IMR-90 (cell line): ENCODE measurements at regions not wholly inside any gene's neighbourhood (a gene's known extent, or its start where the extent isn't known, plus 50 kb on each side); places are given as distances from the start of the nearest gene placed in this dataset.
A peak's percentile ranks its signal among the peaks of the same experiment; 100 is the strongest.

Source experiments
- ATAC-seq: fragments of 200-7000 bp; cut with Tn5 transposase; 2 replicates; pipeline ENCODE4 v1.9.1; 2020; ENCODE audit warnings: low read depth, mild to moderate bottlenecking, moderate library complexity
- BruUV-seq: library from RNA; stranded (reverse); fragments of 400-500 nt; replicated peaks from 2 replicates; lab custom pipeline; 2021; lab: Mats Ljungman, UMichigan
- CTCF ChIA-PET: fragments of 300-600 bp; formaldehyde crosslinking; extraction: SDS; loops from one replicate; lab custom pipeline; 2021; ENCODE audit warnings: antibody characterized with exemption; lab: Yijun Ruan, JAX
- POLR2A ChIA-PET: fragments of 300-600 bp; sonication (Branson Sonifier 250); formaldehyde crosslinking; loops from one replicate; lab custom pipeline; 2022; ENCODE audit warnings: antibody characterized with exemption; ENCODE audit not compliant: unreplicated experiment; lab: Charles Lee
- DNase-seq: peaks from one replicate; pipeline ENCODE4 v3.0.0; 2013
- H2AFZ ChIP-seq: replicated peaks from 2 replicates; pipeline ENCODE3; 2013; ENCODE audit warnings: low read length, mild to moderate bottlenecking; ENCODE audit not compliant: poor library complexity
- H2AK5ac ChIP-seq: 2 replicates; pipeline ENCODE4 v1.6.1; 2013; ENCODE audit warnings: low read depth, low read length, inconsistent platforms
- H2AK9ac ChIP-seq: replicated peaks from 2 replicates; pipeline ENCODE3; 2013; ENCODE audit warnings: mild to moderate bottlenecking, low read depth, low read length, moderate library complexity; ENCODE audit not compliant: poor library complexity
- H2BK120ac ChIP-seq: 2 replicates; pipeline ENCODE4 v1.6.1; 2013; ENCODE audit warnings: low read depth, low read length, inconsistent platforms
- H2BK15ac ChIP-seq: 3 replicates; pipeline ENCODE4 v1.6.1; 2013; ENCODE audit warnings: low read depth, low read length, inconsistent platforms
- H2BK20ac ChIP-seq: 2 replicates; pipeline ENCODE4 v1.6.1; 2013; ENCODE audit warnings: low read depth, mild to moderate bottlenecking, inconsistent platforms, low read length, moderate library complexity
- H2BK5ac ChIP-seq: 2 replicates; pipeline ENCODE4 v1.6.1; 2013; ENCODE audit warnings: mild to moderate bottlenecking, low read depth, low read length, inconsistent platforms; ENCODE audit not compliant: poor library complexity, severe bottlenecking
- H3K14ac ChIP-seq: replicated peaks from 2 replicates; pipeline ENCODE4 v1.6.1; 2013; ENCODE audit warnings: low read depth, low read length, inconsistent platforms
- H3K18ac ChIP-seq: 2 replicates; pipeline ENCODE4 v1.6.1; 2013; ENCODE audit warnings: low read depth, low read length, control low read depth
- H3K23ac ChIP-seq: 2 replicates; pipeline ENCODE4 v1.6.1; 2013; ENCODE audit warnings: low read depth, low read length, inconsistent platforms
- H3K27ac ChIP-seq: 2 replicates; pipeline ENCODE4 v1.5.1; 2013; ENCODE audit warnings: mild to moderate bottlenecking, control low read depth, low read length; ENCODE audit not compliant: insufficient read depth
- H3K27me3 ChIP-seq: 2 replicates; pipeline ENCODE4 v1.6.1; 2013; ENCODE audit warnings: low read length; ENCODE audit not compliant: control insufficient read depth, insufficient read depth
- H3K36me3 ChIP-seq: 2 replicates; pipeline ENCODE4 v1.6.1; 2013; ENCODE audit warnings: low read length, mixed read lengths; ENCODE audit not compliant: control insufficient read depth, insufficient read depth
- H3K4ac ChIP-seq: 2 replicates; pipeline ENCODE4 v1.6.1; 2013; ENCODE audit warnings: low read depth, low read length, inconsistent platforms
- H3K4me1 ChIP-seq: 2 replicates; pipeline ENCODE4 v1.6.1; 2013; ENCODE audit warnings: low read length, mixed read lengths; ENCODE audit not compliant: control insufficient read depth, insufficient read depth
- H3K4me2 ChIP-seq: 2 replicates; pipeline ENCODE4 v1.6.1; 2013; ENCODE audit warnings: low read depth, mild to moderate bottlenecking, control low read depth, low read length, moderate library complexity
- H3K4me3 ChIP-seq: 2 replicates; pipeline ENCODE4 v1.5.1; 2013; ENCODE audit warnings: low read depth, mild to moderate bottlenecking, control low read depth, low read length, moderate library complexity; ENCODE audit not compliant: insufficient read depth
- H3K56ac ChIP-seq: 2 replicates; pipeline ENCODE4 v1.6.1; 2013; ENCODE audit warnings: low read length, inconsistent platforms; ENCODE audit not compliant: insufficient read depth; ENCODE audit errors: extremely low read depth
- H3K79me1 ChIP-seq, 2 experiments: 2 replicates each; pipeline ENCODE4 v1.6.1; 2013; ENCODE audit warnings: low read length in 2 of 2, inconsistent platforms in 1 of 2, low read depth in 1 of 2
- H3K9ac ChIP-seq: 2 replicates; pipeline ENCODE4 v1.6.1; 2013; ENCODE audit warnings: low read depth, low read length, control low read depth
- H3K9me1 ChIP-seq: 2 replicates; pipeline ENCODE4 v1.6.1; 2013; ENCODE audit warnings: low read length, inconsistent platforms; ENCODE audit not compliant: insufficient read depth
- H3K9me3 ChIP-seq: 2 replicates; pipeline ENCODE4 v1.6.1; 2013; ENCODE audit warnings: low read length; ENCODE audit not compliant: control insufficient read depth, insufficient read depth
- H4K20me1 ChIP-seq: 2 replicates; pipeline ENCODE4 v1.6.1; 2013; ENCODE audit warnings: low read length, inconsistent platforms; ENCODE audit not compliant: insufficient read depth
- H4K5ac ChIP-seq: 2 replicates; pipeline ENCODE4 v1.6.1; 2013; ENCODE audit warnings: mild to moderate bottlenecking, low read depth, low read length, control low read depth
- H4K8ac ChIP-seq, 2 experiments: 2 replicates each; pipeline ENCODE4 v1.6.1; 2013; ENCODE audit warnings: low read depth in 2 of 2, low read length in 2 of 2, control low read depth in 1 of 2, inconsistent platforms in 1 of 2
- H4K91ac ChIP-seq: 2 replicates; pipeline ENCODE4 v1.6.1; 2013; ENCODE audit warnings: low read depth, low read length, inconsistent platforms; ENCODE audit not compliant: insufficient read depth
- CEBPB ChIP-seq: IDR thresholded peaks from 2 replicates; pipeline ENCODE4 v1.6.1; 2012; ENCODE audit warnings: low read depth, low read length, improper control_type of control experiment
- CTCF ChIP-seq: conservative IDR thresholded peaks from 2 replicates; pipeline ENCODE4 v1.5.1; 2012; ENCODE audit warnings: mild to moderate bottlenecking, low read depth, low read length, improper control_type of control experiment
- ELK1 ChIP-seq: fragments of 150-350 bp; IDR thresholded peaks from 2 replicates; pipeline ENCODE4 v1.6.1; 2016; ENCODE audit warnings: low read depth, mild to moderate bottlenecking, low read length, moderate library complexity, borderline replicate concordance
- FOS ChIP-seq: fragments of 150-350 bp; IDR thresholded peaks from 2 replicates; pipeline ENCODE4 v1.6.1; 2016; ENCODE audit warnings: low read depth, low read length
- MAFK ChIP-seq: IDR thresholded peaks from 2 replicates; pipeline ENCODE4 v1.6.1; 2012; ENCODE audit warnings: low read depth, low read length, improper control_type of control experiment
- POLR2A ChIP-seq: IDR thresholded peaks from 2 replicates; pipeline ENCODE4 v1.6.1; 2012; ENCODE audit warnings: mild to moderate bottlenecking, low read depth, low read length
- RCOR1 ChIP-seq: IDR thresholded peaks from 2 replicates; pipeline ENCODE4 v1.6.1; 2012; ENCODE audit warnings: mild to moderate bottlenecking, low read length, improper control_type of control experiment; ENCODE audit not compliant: insufficient replicate concordance
- USF2 ChIP-seq: fragments of 150-350 bp; IDR thresholded peaks from 2 replicates; pipeline ENCODE4 v1.6.1; 2017; ENCODE audit warnings: mild to moderate bottlenecking, antibody characterized with exemption, low read length, low read depth
- WGBS, 2 experiments: methylation state at CpG; one replicate each; pipeline versions ENCODE4 v1.1.5 to v1.1.7; 2013; ENCODE audit warnings: missing lambda C conversion rate in 2 of 2; ENCODE audit not compliant: insufficient read length in 1 of 2; ENCODE audit errors: extremely low coverage in 2 of 2; 5-methylcytosine and 5-hydroxymethylcytosine counted together
- dilution Hi-C: fragments of 300-500 bp; cut with HindIII; formaldehyde crosslinking; loops from one replicate; pipeline ENCODE4 v1.14.3; 2018; ENCODE audit warnings: low sequenced_read_pairs; ENCODE audit not compliant: unreplicated experiment
- in situ Hi-C: fragments of 300-500 bp; cut with MboI; formaldehyde crosslinking; loops from 3 replicates; pipeline ENCODE4 v1.14.3; 2019; ENCODE audit warnings: low sequenced_read_pairs, inconsistent platforms, mixed read lengths
- intact Hi-C: fragments of 100-400 bp; cut with micrococcal nuclease; formaldehyde crosslinking; loops from 2 replicates; pipeline ENCODE4 v1.10.0; 2022

GRCh38 chr5:143605403-143606005 lies 202.0 kb upstream of the NR3C1 start:
- Histone ChIP-seq H3K14ac (no peak overlapping the region), H4K20me1 (no peaks in the 10 kb centered on the region), H3K36me3 (no peaks in the 10 kb centered on the region), H3K56ac (no peak overlapping the region), H3K4me1 (peaks cover under 1% of the 10 kb centered on the region; the same call in 1 of the 2 replicates), H3K4me2 (no peak overlapping the region), H3K27me3 (no peaks in the 10 kb centered on the region), H3K27ac (no peak overlapping the region), H3K79me1 (no peaks in the 10 kb centered on the region), H3K18ac (no peak overlapping the region), H2AK9ac (no peak overlapping the region), H3K9me1 (no peaks in the 10 kb centered on the region), H4K8ac (no peak overlapping the region), H3K4me3 (no peak overlapping the region), H2AK5ac (0 out of 2 replicates have a peak overlapping the region, but pooled peaks have one; percentile 5), H2BK20ac (no peak overlapping the region), H2BK5ac (no peak overlapping the region), H4K91ac (no peak overlapping the region), H3K23ac (no peak overlapping the region), H3K9me3 (no peaks in the 10 kb centered on the region), H2BK15ac (no peak overlapping the region), H3K4ac (no peak overlapping the region), H3K9ac (no peak overlapping the region), H2AFZ (no peak overlapping the region), H4K5ac (no peak overlapping the region), H2BK120ac (no peak overlapping the region)
- TF ChIP-seq MAFK (no peak), CTCF (no peak), CEBPB (no peak), ELK1 (no peak), RCOR1 (no peak), USF2 (no peak), POLR2A (no peak), FOS (no peak)
- dilution Hi-C loops (no loop called here), in situ Hi-C loops (no loop called here), intact Hi-C loops (no loop called here)
- POLR2A ChIA-PET = no interaction called here
- DNase-seq (peak; percentile 46), ATAC-seq (no peak)
- no TSS peak for BruUV-seq
- 29% methylated on average over 1 of the region's 4 CpGs; no CpG with 5 or more reads in 1 of the 2 experiments for WGBS, 2 experiments
- CTCF ChIA-PET = interaction anchor here (0.6 kb wide), 1 partner anchor 333 kb away, joined by 3 read pairs; no protein-coding TSS in a partner anchor
